A549 (cell line): ENCODE measurements at regions not wholly inside any gene's neighbourhood (a gene's known extent, or its start where the extent isn't known, plus 50 kb on each side); places are given as distances from the start of the nearest gene placed in this dataset.

ENCODE experiments used
- ATAC-seq, 2 experiments: fragments of 200-7000 bp in 1 of 2; fragments of >200 bp in 1 of 2; cut with Nextera tagmentation in 1 of 2; cut with Tn5 transposase in 1 of 2; 3 replicates each; pipeline versions ENCODE4 v1.8.0 to v1.9.1; 2018 to 2020; ENCODE audit warnings: mild to moderate bottlenecking in 1 of 2, moderate library complexity in 1 of 2
- CTCF ChIA-PET: fragments of 300-600 bp; sonication (Branson Sonifier 250); formaldehyde crosslinking; extraction: SDS; loops from one replicate; lab custom pipeline; 2021; ENCODE audit warnings: antibody characterized with exemption, inconsistent platforms; lab: Yijun Ruan, JAX
- POLR2A ChIA-PET: fragments of 350-600 bp; formaldehyde crosslinking; extraction: SDS; loops from one replicate; lab custom pipeline; 2021; ENCODE audit warnings: antibody characterized with exemption, inconsistent platforms; lab: Yijun Ruan, JAX
- DNase-seq, 2 experiments: peaks; one replicate each; pipeline versions ENCODE4 v3.0.0 to v3.0.0-alpha.2; 2011 to 2016; ENCODE audit warnings: low read depth in 1 of 2, low spot score in 1 of 2
- FAIRE-seq: peaks from 2 replicates; lab custom pipeline; 2011; peaks lifted over from hg19 to GRCh38; lab: Jason Lieb, UNC
- H3K27ac ChIP-seq, 2 experiments: fragments of >200 bp; sonication (Bioruptor Twin); formaldehyde crosslinking; 3 replicates each; pipeline ENCODE4 v1.5.1; 2016 to 2017
- H3K4me1 ChIP-seq: fragments of >200 bp; sonication (Bioruptor Twin); formaldehyde crosslinking; 3 replicates; pipeline ENCODE4 v1.6.1; 2016
- H3K4me2 ChIP-seq: fragments of >200 bp; sonication (Bioruptor Twin); formaldehyde crosslinking; 3 replicates; pipeline ENCODE4 v1.6.1; 2016
- H3K4me3 ChIP-seq: fragments of >200 bp; sonication (Bioruptor Twin); formaldehyde crosslinking; 3 replicates; pipeline ENCODE4 v1.5.1; 2016
- H3K9me3 ChIP-seq: fragments of >200 bp; sonication (Bioruptor Twin); formaldehyde crosslinking; 3 replicates; pipeline ENCODE4 v1.6.1; 2016
- CBX8 ChIP-seq: fragments of 200-600 bp; sonication (generic); IDR thresholded peaks from 2 replicates; pipeline ENCODE4 v1.6.1; 2016
- CEBPB ChIP-seq, 2 experiments: fragments of >200 bp in 1 of 2; sonication (Bioruptor Twin) in 1 of 2; formaldehyde crosslinking in 1 of 2; IDR thresholded peaks; 2 replicates each; pipeline ENCODE4 v1.6.1; 2012 to 2016
- EHF ChIP-seq: fragments of 250-450 bp; sonication (Bioruptor Pico); IDR thresholded peaks from 2 replicates; pipeline ENCODE4 v1.5.0; 2020; ENCODE audit warnings: mild to moderate bottlenecking
- EHMT2 ChIP-seq: fragments of 200-600 bp; sonication (generic); IDR thresholded peaks from 2 replicates; pipeline ENCODE4 v1.6.1; 2016; ENCODE audit warnings: antibody characterized with exemption, low read depth, mild to moderate bottlenecking, moderate library complexity
- ESRRA ChIP-seq: fragments of 150-350 bp; IDR thresholded peaks from 2 replicates; pipeline ENCODE4 v1.6.1; 2014; ENCODE audit warnings: mild to moderate bottlenecking, low read length, borderline replicate concordance
- HEYL ChIP-seq: fragments of 250-450 bp; sonication (Bioruptor Pico); IDR thresholded peaks from 2 replicates; pipeline ENCODE4 v1.8.0; 2021; ENCODE audit warnings: mild to moderate bottlenecking, moderate library complexity
- HMGXB4 ChIP-seq: fragments of 250-450 bp; sonication (Bioruptor Pico); IDR thresholded peaks from 2 replicates; pipeline ENCODE4 v1.5.0; 2021; ENCODE audit warnings: mild to moderate bottlenecking, moderate library complexity, borderline replicate concordance
- HOXA7 ChIP-seq: fragments of 250-450 bp; sonication (Bioruptor Pico); IDR thresholded peaks from 2 replicates; pipeline ENCODE4 v1.5.0; 2020; ENCODE audit warnings: mild to moderate bottlenecking, moderate library complexity
- HOXB13 ChIP-seq: fragments of 250-450 bp; sonication (Bioruptor Pico); IDR thresholded peaks from 2 replicates; pipeline ENCODE4 v1.5.0; 2020; ENCODE audit warnings: low read depth, mild to moderate bottlenecking, moderate library complexity
- HOXB5 ChIP-seq: fragments of 250-450 bp; sonication (Bioruptor Pico); IDR thresholded peaks from 2 replicates; pipeline ENCODE4 v1.5.0; 2020; ENCODE audit warnings: mild to moderate bottlenecking, moderate library complexity
- JUNB ChIP-seq: fragments of >200 bp; sonication (Bioruptor Twin); formaldehyde crosslinking; IDR thresholded peaks from 2 replicates; pipeline ENCODE4 v1.6.1; 2016
- KDM5A ChIP-seq: fragments of 200-600 bp; sonication (generic); IDR thresholded peaks from 2 replicates; pipeline ENCODE4 v1.6.1; 2016; ENCODE audit warnings: antibody characterized with exemption, mild to moderate bottlenecking
- MAZ ChIP-seq: fragments of 150-350 bp; IDR thresholded peaks from 2 replicates; pipeline ENCODE4 v1.6.1; 2014; ENCODE audit warnings: antibody characterized with exemption, low read depth, low read length, borderline replicate concordance
- MYC ChIP-seq: IDR thresholded peaks from 2 replicates; pipeline ENCODE4 v1.6.1; 2012; ENCODE audit warnings: mild to moderate bottlenecking, inconsistent platforms, low read length, improper control_type of control experiment, borderline replicate concordance
- PBX3 ChIP-seq: IDR thresholded peaks from 2 replicates; pipeline ENCODE4 v1.6.1; 2012
- POLR2A ChIP-seq: IDR thresholded peaks from 2 replicates; pipeline ENCODE4 v1.6.1; 2012; ENCODE audit warnings: mild to moderate bottlenecking, low read length
- RCOR1 ChIP-seq: fragments of 150-350 bp; IDR thresholded peaks from 2 replicates; pipeline ENCODE4 v1.6.1; 2014; ENCODE audit warnings: antibody characterized with exemption, low read length, low read depth
- RNF2 ChIP-seq: fragments of 200-600 bp; sonication (generic); IDR thresholded peaks from 2 replicates; pipeline ENCODE4 v1.6.1; 2016; ENCODE audit warnings: low read depth, mild to moderate bottlenecking, antibody characterized with exemption, moderate library complexity, borderline replicate concordance
- SREBF2 ChIP-seq: fragments of 450-650 bp; IDR thresholded peaks from 2 replicates; pipeline ENCODE4 v1.6.1; 2014; ENCODE audit warnings: mild to moderate bottlenecking, moderate library complexity
- TFCP2L1 ChIP-seq: fragments of 250-450 bp; sonication (Bioruptor Pico); IDR thresholded peaks from 2 replicates; pipeline ENCODE4 v1.5.0; 2021; ENCODE audit warnings: mild to moderate bottlenecking
- ZNF302 ChIP-seq: fragments of 250-450 bp; sonication (Bioruptor Pico); IDR thresholded peaks from 2 replicates; pipeline ENCODE4 v1.9.0; 2021; ENCODE audit warnings: inconsistent platforms, mild to moderate bottlenecking, moderate library complexity
- WGBS: methylation state at CpG from one replicate; pipeline ENCODE4 v1.1.6; 2017; ENCODE audit errors: missing lambda C conversion rate; 5-methylcytosine and 5-hydroxymethylcytosine counted together
- TF ChIP-seq, protein P1 (sequence below): fragments of 450-650 bp; IDR thresholded peaks from 2 replicates; pipeline ENCODE4 v1.6.1; 2014; ENCODE audit warnings: antibody characterized with exemption
- TF ChIP-seq, protein P2 (sequence below): fragments of >200 bp; sonication (Bioruptor Twin); formaldehyde crosslinking; IDR thresholded peaks from 2 replicates; pipeline ENCODE4 v1.6.1; 2016
- TF ChIP-seq, protein P3 (sequence below): fragments of 200-600 bp; sonication (generic); IDR thresholded peaks from 2 replicates; pipeline ENCODE4 v1.6.1; 2016; ENCODE audit warnings: antibody characterized with exemption, mild to moderate bottlenecking, moderate library complexity

- H3K9me3 ChIP-seq: no peaks in the 10 kb centered on the region
- no peaks in the 10 kb centered on the region for H3K4me1 ChIP-seq
- no peak overlapping the region for H3K4me2 ChIP-seq
- ChIA-PET CTCF (interaction anchor here (0.8 to 1.3 kb wide), 2 partner anchors 12 to 921 kb away, joined by 3 read pairs; no protein-coding TSS in a partner anchor), POLR2A (no interaction called here)
- FAIRE-seq (no peak), ATAC-seq (no peak), DNase-seq (no peak)
- H3K27ac ChIP-seq: no peak overlapping the region
- TF ChIP-seq MYC (no peak), EHMT2 (no peak), MAZ (no peak), ESRRA (no peak), TFCP2L1 (CRISPR knock-in tag) (no peak), POLR2A (no peak), EHF (CRISPR knock-in tag) (no peak), RCOR1 (no peak), HMGXB4 (CRISPR knock-in tag) (no peak), ZNF302 (CRISPR knock-in tag) (no peak), HOXB5 (CRISPR knock-in tag) (no peak), SREBF2 (no peak), HEYL (CRISPR knock-in tag) (no peak), HOXA7 (CRISPR knock-in tag) (no peak)
- TF ChIP-seq, protein P1, sequence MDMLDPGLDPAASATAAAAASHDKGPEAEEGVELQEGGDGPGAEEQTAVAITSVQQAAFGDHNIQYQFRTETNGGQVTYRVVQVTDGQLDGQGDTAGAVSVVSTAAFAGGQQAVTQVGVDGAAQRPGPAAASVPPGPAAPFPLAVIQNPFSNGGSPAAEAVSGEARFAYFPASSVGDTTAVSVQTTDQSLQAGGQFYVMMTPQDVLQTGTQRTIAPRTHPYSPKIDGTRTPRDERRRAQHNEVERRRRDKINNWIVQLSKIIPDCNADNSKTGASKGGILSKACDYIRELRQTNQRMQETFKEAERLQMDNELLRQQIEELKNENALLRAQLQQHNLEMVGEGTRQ: no peak
- TF ChIP-seq, protein P2, sequence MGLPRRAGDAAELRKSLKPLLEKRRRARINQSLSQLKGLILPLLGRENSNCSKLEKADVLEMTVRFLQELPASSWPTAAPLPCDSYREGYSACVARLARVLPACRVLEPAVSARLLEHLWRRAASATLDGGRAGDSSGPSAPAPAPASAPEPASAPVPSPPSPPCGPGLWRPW: no peak
- no peak overlapping the region for H3K4me3 ChIP-seq
- WGBS: 49% methylated on average over 12 of the region's 12 CpGs
Measured at GRCh38 chr21:41064334-41064791, 103.6 kb upstream of the BACE2 start.

DNA sequence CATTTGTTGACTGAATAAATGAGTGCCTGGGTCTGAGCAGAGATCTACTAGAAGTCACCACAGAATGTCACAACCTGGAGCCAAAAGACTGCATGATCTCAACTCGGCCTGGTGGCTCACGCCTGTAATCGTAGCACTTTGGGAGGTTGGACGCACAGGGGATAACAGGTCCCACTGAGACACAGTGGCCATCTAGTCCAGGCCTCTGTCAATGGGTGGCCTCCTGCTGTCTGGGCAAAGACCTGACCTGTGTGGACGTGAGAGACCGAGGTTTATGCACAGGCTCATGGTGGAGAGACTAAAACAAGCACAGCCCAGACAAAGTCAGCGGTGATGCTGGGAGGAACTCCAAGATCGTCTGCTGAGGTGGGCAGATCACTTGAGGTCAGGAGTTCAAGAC lies 103.0 kb upstream of the BACE2 start:
- Histone ChIP-seq H3K27ac (no peak overlapping the region), H3K4me2 (no peak overlapping the region), H3K4me3 (no peak overlapping the region), H3K9me3 (no peaks in the 10 kb centered on the region), H3K4me1 (no peaks in the 10 kb centered on the region)
- WGBS: 45% methylated on average over 8 of the region's 8 CpGs
- CTCF ChIA-PET: interaction anchor here (0.8 kb wide), 1 partner anchor 921 kb away, joined by 3 read pairs; no protein-coding TSS in a partner anchor
- DNase-seq (no peak), FAIRE-seq (no peak), ATAC-seq (no peak)
- POLR2A ChIA-PET: no interaction called here
- TF ChIP-seq, protein P2: no peak
- no peak for TF ChIP-seq CEBPB (IDR thresholded peaks at IDR 0.05)
- TF ChIP-seq, protein P3, sequence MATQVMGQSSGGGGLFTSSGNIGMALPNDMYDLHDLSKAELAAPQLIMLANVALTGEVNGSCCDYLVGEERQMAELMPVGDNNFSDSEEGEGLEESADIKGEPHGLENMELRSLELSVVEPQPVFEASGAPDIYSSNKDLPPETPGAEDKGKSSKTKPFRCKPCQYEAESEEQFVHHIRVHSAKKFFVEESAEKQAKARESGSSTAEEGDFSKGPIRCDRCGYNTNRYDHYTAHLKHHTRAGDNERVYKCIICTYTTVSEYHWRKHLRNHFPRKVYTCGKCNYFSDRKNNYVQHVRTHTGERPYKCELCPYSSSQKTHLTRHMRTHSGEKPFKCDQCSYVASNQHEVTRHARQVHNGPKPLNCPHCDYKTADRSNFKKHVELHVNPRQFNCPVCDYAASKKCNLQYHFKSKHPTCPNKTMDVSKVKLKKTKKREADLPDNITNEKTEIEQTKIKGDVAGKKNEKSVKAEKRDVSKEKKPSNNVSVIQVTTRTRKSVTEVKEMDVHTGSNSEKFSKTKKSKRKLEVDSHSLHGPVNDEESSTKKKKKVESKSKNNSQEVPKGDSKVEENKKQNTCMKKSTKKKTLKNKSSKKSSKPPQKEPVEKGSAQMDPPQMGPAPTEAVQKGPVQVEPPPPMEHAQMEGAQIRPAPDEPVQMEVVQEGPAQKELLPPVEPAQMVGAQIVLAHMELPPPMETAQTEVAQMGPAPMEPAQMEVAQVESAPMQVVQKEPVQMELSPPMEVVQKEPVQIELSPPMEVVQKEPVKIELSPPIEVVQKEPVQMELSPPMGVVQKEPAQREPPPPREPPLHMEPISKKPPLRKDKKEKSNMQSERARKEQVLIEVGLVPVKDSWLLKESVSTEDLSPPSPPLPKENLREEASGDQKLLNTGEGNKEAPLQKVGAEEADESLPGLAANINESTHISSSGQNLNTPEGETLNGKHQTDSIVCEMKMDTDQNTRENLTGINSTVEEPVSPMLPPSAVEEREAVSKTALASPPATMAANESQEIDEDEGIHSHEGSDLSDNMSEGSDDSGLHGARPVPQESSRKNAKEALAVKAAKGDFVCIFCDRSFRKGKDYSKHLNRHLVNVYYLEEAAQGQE: no peak
- TF ChIP-seq CBX8: no peak
- TF ChIP-seq JUNB: no peak
- no peak for TF ChIP-seq PBX3
- no peak for TF ChIP-seq KDM5A
- TF ChIP-seq MYC: no peak
- no peak for TF ChIP-seq ZNF302 (CRISPR knock-in tag)
- no peak for TF ChIP-seq TFCP2L1 (CRISPR knock-in tag)
- no peak for TF ChIP-seq ESRRA
- no peak for TF ChIP-seq HOXB13
- no peak for TF ChIP-seq RNF2
